ENCODE measurements at regions not wholly inside any gene's neighbourhood (a gene's known extent, or its start where the extent isn't known, plus 50 kb on each side); places are given as distances from the start of the nearest gene placed in this dataset.

GRCh38 chr10:53646525-53646924, 873.9 kb upstream of the MBL2 start:
- Mint-ChIP-seq H3K36me3 (ENCODE audit: unreplicated experiment) (no peaks in the 10 kb centered on the region), H3K27me3 (ENCODE audit: unreplicated experiment) (no peaks in the 10 kb centered on the region)

GRCh38 chr10:53645951-53646350, 873.4 kb upstream of the MBL2 start:
- Mint-ChIP-seq H3K27me3 (ENCODE audit: unreplicated experiment) (no peaks in the 10 kb centered on the region), H3K4me3 (ENCODE audit: unreplicated experiment) (no peak overlapping the region), H3K36me3 (ENCODE audit: unreplicated experiment) (no peaks in the 10 kb centered on the region), H3K27ac (ENCODE audit: unreplicated experiment) (no peak overlapping the region), H3K9me3 (ENCODE audit: unreplicated experiment) (no peaks in the 10 kb centered on the region), H3K4me1 (ENCODE audit: unreplicated experiment) (no peaks in the 10 kb centered on the region)
- DNase-seq (ENCODE audit: extremely low spot score, unreplicated experiment) = no peak
- TF ChIP-seq CTCF (IDR thresholded peaks at IDR 0.05) = no peak

More at GRCh38 chr10:53646525-53646924, 873.9 kb upstream of the MBL2 start:
- TF ChIP-seq CTCF (IDR thresholded peaks at IDR 0.05) = no peak
- no peaks in the 10 kb centered on the region for H3K4me1 Mint-ChIP-seq (ENCODE audit: unreplicated experiment)
- no peaks in the 10 kb centered on the region for H3K9me3 Mint-ChIP-seq (ENCODE audit: unreplicated experiment)
- H3K27ac Mint-ChIP-seq (ENCODE audit: unreplicated experiment) = no peak overlapping the region
- no peak for DNase-seq (ENCODE audit: extremely low spot score, unreplicated experiment)
- no peak overlapping the region for H3K4me3 Mint-ChIP-seq (ENCODE audit: unreplicated experiment)

- Mint-ChIP-seq H3K27ac (ENCODE audit: unreplicated experiment) (no peak overlapping the region), H3K27me3 (ENCODE audit: unreplicated experiment) (no peaks in the 10 kb centered on the region), H3K36me3 (ENCODE audit: unreplicated experiment) (no peaks in the 10 kb centered on the region), H3K4me3 (ENCODE audit: unreplicated experiment) (no peak overlapping the region), H3K9me3 (ENCODE audit: unreplicated experiment) (no peaks in the 10 kb centered on the region), H3K4me1 (ENCODE audit: unreplicated experiment) (no peaks in the 10 kb centered on the region)
- DNase-seq (ENCODE audit: extremely low spot score, unreplicated experiment) = no peak
- TF ChIP-seq CTCF (IDR thresholded peaks at IDR 0.05) = no peak
Observed at GRCh38 chr10:53638006-53638405, 865.4 kb upstream of the MBL2 start.

- no peaks in the 10 kb centered on the region for H3K4me1 Mint-ChIP-seq (ENCODE audit: unreplicated experiment)
- no peaks in the 10 kb centered on the region for H3K27me3 Mint-ChIP-seq (ENCODE audit: unreplicated experiment)
- no peak overlapping the region for H3K27ac Mint-ChIP-seq (ENCODE audit: unreplicated experiment)
- peaks cover 5% of the 10 kb centered on the region for H3K9me3 Mint-ChIP-seq (ENCODE audit: unreplicated experiment)
- no peak for DNase-seq (ENCODE audit: extremely low spot score, unreplicated experiment)
- no peak overlapping the region for H3K4me3 Mint-ChIP-seq (ENCODE audit: unreplicated experiment)
- H3K36me3 Mint-ChIP-seq (ENCODE audit: unreplicated experiment) = no peaks in the 10 kb centered on the region
- no peak for TF ChIP-seq CTCF (IDR thresholded peaks at IDR 0.05)
Observed at GRCh38 chr10:53624722-53625121, 852.1 kb upstream of the MBL2 start.

GRCh38 chr10:53622201-53622600, 849.6 kb upstream of the MBL2 start:
- Mint-ChIP-seq H3K27me3 (ENCODE audit: unreplicated experiment) (no peaks in the 10 kb centered on the region), H3K4me1 (ENCODE audit: unreplicated experiment) (no peaks in the 10 kb centered on the region), H3K9me3 (ENCODE audit: unreplicated experiment) (no peaks in the 10 kb centered on the region), H3K27ac (ENCODE audit: unreplicated experiment) (no peak overlapping the region), H3K4me3 (ENCODE audit: unreplicated experiment) (no peak overlapping the region), H3K36me3 (ENCODE audit: unreplicated experiment) (no peaks in the 10 kb centered on the region)
- no peak for TF ChIP-seq CTCF (IDR thresholded peaks at IDR 0.05)
- no peak for DNase-seq (ENCODE audit: extremely low spot score, unreplicated experiment)
